G401.6 (cell line): ENCODE measurements at regions not wholly inside any gene's neighbourhood (a gene's known extent, or its start where the extent isn't known, plus 50 kb on each side); places are given as distances from the start of the nearest gene placed in this dataset.

Experiments used
- FAIRE-seq: peaks from 2 replicates; lab custom pipeline; 2012; peaks lifted over from hg19 to GRCh38; lab: Jason Lieb, UNC

GRCh38 chr14:101068313-101069227 is 165.0 kb upstream of the RTL1 start:
- FAIRE-seq, result no peak

DNA sequence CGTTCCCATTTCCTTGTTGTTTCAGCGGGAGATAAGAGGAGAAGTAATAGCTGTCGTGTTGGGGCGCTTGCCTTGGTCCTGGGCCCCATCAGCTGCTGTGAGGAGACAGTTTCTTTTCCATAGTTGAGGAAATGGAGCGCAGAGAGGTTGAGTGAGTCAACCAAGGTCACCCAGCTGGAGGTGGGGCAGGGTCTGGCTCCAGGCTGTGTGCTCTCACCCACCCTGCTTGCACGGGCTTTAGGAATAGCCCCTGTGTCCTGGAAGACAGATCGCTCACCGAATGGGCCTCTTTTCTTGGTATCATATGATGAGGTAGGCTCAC is 165.7 kb upstream of the RTL1 start:
- no peak for FAIRE-seq

- FAIRE-seq, result no peak
Measured at GRCh38 chr14:101069666-101070362, 166.3 kb upstream of the RTL1 start.

- no peak for FAIRE-seq
Measured at GRCh38 chr14:101070540-101071492, 167.3 kb upstream of the RTL1 start.

- no peak for FAIRE-seq
Measured at GRCh38 chr14:101071493-101071906, 168.0 kb upstream of the RTL1 start.

DNA sequence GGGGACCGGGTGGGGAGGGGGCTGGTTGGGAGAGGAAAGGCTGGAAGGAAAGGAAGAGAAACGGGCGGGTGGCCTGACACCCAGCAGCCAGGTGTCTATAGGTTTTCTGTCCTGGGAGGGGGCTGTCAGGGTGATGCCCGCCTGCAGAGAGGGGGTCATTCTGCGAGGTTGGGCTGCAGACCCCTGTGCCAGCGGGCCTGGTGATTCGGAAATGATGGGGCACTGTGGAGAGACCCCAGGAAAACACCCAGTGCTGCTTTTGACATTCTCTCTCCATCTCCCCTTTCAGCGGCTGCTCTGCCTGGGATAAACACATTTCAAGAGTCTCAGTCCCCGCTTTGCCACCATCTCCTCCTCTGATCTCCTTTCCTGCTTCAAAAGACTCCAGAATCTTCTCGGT is 168.5 kb upstream of the RTL1 start:
- no peak for FAIRE-seq

- FAIRE-seq, result no peak
Measured at GRCh38 chr14:101072531-101072930, 169.0 kb upstream of the RTL1 start.

- no peak for FAIRE-seq
Measured at GRCh38 chr14:101072945-101073597, 169.5 kb upstream of the RTL1 start.

- FAIRE-seq, result no peak
Measured at GRCh38 chr14:101073598-101073965, 170.1 kb upstream of the RTL1 start.

DNA sequence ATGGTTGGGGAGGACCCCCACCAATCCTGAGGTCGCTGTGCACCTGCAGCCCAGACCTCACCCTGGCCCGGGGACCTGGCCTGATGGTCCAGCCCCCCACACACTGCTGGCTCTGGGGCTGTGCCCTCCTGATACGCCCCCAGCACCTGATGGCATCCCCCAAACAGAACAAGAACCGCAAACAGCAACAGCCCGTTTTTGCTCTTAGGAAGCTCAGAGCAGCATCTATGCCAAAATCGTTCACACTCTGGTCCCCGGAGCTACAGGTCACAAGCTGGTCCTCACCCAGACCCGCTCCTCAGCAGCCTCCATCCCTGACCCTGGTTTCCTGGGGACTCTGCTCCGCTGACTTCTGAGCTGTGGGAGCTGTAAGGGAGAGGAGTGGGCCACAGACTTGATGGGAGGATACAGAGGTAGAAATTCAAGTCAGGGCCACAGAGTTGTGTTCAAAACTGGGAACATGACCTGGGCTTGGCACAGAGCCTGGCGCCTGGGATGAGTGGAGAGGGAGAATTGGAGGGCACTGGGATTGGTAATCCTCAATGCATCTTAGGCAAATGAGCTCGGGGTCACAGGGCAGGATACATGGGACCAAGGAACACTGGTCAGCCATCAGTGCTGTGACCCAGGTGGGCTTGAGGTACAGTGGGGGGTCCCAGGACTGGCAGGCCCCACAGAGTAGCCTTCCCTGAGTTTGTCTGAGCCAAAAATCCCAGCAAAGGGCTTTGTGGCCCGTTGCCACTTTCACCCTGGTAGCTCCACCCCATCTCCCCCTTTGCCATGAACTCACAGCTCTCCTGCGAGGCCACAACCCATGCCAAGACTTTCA is 170.9 kb upstream of the RTL1 start:
- no peak for FAIRE-seq

DNA sequence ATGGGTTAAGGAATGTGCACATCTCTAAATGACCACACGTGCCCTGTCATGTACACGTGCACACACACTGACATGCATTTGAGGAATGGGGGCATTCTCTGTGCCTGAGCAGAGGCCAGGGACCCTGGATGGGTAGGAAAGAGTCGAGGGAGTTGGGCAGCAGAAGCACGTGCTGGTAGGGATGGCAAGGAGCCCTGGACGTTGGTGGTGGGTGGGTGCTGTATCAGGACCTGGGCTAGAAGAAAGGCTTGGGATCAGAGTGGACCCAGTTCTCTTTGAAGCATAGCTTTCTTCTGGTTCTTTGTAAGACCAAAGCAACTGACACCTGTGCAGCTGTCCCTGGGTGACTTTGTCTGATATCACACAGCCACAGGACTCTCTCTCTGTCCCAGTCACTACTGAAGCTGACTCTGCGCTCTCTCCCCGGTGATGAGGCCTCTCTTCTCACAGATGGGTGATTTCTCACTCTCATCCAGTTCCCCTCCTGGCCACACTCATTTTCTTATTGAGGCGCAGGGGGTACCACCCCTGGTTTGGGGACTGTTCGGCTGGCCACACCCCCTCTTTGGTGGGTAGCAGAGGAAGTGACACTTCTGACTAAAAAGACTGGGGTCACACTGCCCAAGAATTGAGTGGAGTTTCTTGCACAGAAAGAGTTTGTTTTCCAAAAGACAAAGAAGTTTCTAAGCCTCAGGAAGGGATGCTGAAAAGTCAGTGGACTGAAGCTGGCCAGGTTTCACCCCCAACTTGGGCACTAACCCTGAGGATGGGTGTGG is 171.7 kb upstream of the RTL1 start:
- no peak for FAIRE-seq

- no peak for FAIRE-seq
Measured at GRCh38 chr14:101075801-101076413, 172.4 kb upstream of the RTL1 start.

DNA sequence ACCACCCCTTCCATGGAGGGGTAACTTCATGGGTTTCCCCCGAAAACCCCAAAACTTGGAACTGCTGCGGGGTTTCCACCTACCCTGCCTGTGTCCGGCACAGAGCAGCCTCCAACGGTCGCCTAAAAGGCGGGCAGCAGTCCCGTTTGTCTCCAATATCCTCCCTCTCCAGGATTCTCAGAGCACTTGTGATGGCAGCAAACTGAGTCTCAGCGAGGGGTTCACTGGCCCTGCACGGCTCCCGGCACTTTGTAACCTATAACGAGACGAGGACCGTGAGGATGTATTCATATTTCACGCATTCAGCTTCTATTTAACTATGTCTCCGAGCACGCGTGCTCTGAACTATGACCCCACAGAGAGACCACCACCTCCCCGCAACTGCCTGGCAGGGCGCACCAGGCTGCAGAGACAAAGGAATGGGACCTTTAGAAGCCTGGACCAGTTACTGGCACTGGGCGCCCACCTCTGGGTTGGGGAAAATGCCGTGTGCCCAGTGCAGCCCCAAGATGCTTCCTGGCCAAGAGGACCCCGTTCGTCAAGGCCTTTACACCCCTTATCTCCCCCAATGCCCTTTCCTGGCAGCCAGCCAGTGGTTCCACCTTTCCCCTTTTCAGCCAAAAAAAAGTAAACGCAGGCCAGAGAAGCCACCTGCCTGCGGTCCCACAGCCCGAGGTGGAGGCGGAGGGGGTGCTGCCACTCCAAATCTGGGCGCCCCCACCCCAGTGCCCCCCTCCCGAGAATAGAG is 173.1 kb upstream of the RTL1 start:
- FAIRE-seq, result no peak

DNA sequence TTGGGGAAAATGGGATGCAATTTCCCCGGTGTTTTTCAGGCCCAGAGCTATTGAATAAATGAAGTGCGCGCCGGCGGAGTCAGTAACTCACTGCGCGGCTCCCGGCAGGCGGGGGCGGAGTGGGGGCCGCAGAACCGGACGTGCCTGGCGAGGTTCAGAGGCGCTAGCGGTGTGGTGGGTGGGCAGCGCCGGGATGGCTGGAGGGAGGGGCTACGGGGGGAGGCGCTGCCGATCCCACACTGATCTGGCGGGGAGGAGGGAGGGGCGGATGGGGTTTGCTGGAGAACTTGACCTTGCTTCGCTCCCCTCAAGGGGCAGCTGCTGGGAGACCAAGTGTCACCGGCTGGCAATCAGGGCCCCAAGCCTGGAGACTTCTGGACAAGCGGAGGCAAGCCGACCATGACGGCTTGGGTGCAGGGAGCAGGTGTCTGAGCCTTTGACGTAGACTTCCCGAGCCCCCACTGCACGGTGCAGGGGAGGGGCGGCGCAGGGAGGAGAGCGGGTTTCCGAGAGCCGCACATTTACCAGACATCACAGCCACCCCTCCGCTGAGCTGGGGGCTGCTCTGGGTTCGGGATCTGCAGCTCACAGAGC is 174.1 kb upstream of the RTL1 start:
- no peak for FAIRE-seq

DNA sequence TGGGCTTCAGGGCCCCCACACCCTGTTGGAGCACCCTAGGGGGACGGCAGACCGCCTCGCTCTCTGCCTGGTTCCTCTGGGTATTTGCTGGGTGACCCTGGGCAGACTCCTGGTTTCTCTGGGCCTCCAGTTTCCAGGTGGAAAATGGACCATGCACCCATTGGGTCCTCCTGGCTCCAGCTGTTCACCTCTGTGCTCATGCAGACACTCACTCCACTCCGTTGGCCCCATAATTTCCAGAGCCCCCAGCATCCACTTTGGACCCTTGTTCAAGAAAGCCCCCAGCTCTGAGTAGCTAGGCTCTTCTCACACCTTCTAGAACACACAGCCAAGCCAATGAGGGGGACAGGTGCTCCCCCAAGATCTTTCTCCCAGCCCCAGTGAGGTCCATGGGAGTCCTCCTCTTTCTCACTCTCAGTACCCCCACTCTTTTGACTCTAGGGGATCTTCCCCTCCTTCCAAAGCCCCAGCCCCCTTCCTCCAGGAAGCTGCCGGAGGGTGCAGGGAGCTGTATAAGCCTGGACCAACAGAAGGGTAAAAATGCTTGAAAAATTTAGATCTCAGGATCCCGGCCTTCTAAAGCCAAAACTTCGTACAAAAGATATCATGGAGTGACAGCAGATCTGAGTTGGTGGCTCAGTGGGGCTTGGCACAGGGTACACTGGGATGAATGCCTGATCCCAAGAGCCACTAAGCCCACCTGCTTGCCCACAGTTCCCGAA is 174.8 kb upstream of the RTL1 start:
- no peak for FAIRE-seq

- no peak for FAIRE-seq
Measured at GRCh38 chr14:101078892-101079221, 175.3 kb upstream of the RTL1 start.

GRCh38 chr14:101080922-101081593 is 177.5 kb upstream of the RTL1 start:
- FAIRE-seq, result no peak

DNA sequence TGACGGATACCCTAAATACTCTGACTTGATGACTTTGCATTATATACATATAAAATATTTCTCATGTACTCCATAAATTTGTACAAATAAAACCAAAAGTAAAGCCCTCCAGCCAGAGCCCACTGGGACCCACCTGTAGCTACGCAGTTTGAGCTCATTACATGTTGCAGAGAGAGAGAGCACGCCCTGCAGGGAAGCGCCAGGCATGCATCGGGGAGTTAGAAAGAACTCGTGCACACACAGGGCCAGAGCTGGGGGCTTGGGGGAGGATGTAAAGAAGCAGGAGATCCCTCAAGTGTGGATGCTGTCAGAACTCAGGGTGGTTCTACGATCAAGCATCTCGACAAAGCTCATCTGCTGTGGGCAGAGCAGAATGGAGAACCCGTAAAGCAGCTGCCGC is 178.5 kb upstream of the RTL1 start:
- FAIRE-seq, result no peak
